NCI-H1694 (cell line): ENCODE measurements at regions not wholly inside any gene's neighbourhood (a gene's known extent, or its start where the extent isn't known, plus 50 kb on each side); places are given as distances from the start of the nearest gene placed in this dataset.

Experiments
- DNase-seq: peaks from one replicate; lab custom pipeline; 2025; lab: John Stamatoyannopoulos, UW

GRCh38 chr9:130781569-130781968, 53.5 kb upstream of the ABL1 start:
- DNase-seq = no peak

GRCh38 chr9:130782886-130783530, 52.0 kb upstream of the ABL1 start:
- DNase-seq = no peak

DNA sequence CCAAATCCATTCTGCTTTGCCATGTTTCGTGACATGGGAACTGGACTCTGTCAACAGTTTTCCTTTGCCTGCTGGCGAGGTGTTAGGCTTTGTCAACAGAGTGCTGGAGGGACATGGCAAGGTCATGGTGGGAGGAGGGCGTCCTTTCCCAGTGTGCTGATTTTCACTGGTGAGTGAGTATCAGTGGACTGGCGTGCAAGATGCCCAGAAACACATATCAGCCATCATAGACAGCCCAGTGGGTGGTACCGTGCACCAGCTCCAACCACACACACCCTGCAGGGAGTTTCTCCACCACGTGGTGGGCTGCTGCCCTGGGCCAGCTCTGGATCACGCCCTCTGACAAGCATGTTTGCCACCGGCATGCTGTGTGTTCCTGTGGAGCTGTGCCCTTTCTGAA, 50.0 kb upstream of the ABL1 start:
- DNase-seq = no peak
